Activated CD4-positive, alpha-beta T cell treated with anti-CD3 and anti-CD28 coated beads, Interleukin-2, amount 10 ng/mL, durations not matched to agents 7 days and 5 days (primary cell): ENCODE measurements at regions not wholly inside any gene's neighbourhood (a gene's known extent, or its start where the extent isn't known, plus 50 kb on each side); places are given as distances from the start of the nearest gene placed in this dataset.

Experiments used
- CTCF ChIA-PET: fragments of 350-600 bp; sonication (Branson Sonifier 250); formaldehyde crosslinking; loops from one replicate; lab custom pipeline; 2021; ENCODE audit warnings: antibody characterized with exemption; lab: Charles Lee
- POLR2A ChIA-PET: fragments of 350-600 bp; sonication (Branson Sonifier 250); formaldehyde crosslinking; loops from one replicate; lab custom pipeline; 2021; ENCODE audit warnings: antibody characterized with exemption; lab: Charles Lee
- DNase-seq: peaks from one replicate; pipeline ENCODE4 v3.0.0-alpha.2; 2020
- H3K27ac Mint-ChIP-seq: one replicate; pipeline ENCODE4 v1.8.0; 2021; ENCODE audit warnings: mild to moderate bottlenecking, moderate library complexity, mixed read lengths
- H3K27me3 Mint-ChIP-seq: one replicate; pipeline ENCODE4 v1.8.0; 2021; ENCODE audit warnings: mixed read lengths
- H3K36me3 Mint-ChIP-seq: one replicate; pipeline ENCODE4 v1.8.0; 2021; ENCODE audit warnings: low read depth, mixed read lengths
- H3K4me1 Mint-ChIP-seq: one replicate; pipeline ENCODE4 v1.8.0; 2021; ENCODE audit warnings: mixed read lengths
- H3K4me3 Mint-ChIP-seq: one replicate; pipeline ENCODE4 v1.8.0; 2021; ENCODE audit warnings: mild to moderate bottlenecking, moderate library complexity, mixed read lengths
- H3K9me3 Mint-ChIP-seq: one replicate; pipeline ENCODE4 v1.8.0; 2021; ENCODE audit warnings: mixed read lengths

DNA sequence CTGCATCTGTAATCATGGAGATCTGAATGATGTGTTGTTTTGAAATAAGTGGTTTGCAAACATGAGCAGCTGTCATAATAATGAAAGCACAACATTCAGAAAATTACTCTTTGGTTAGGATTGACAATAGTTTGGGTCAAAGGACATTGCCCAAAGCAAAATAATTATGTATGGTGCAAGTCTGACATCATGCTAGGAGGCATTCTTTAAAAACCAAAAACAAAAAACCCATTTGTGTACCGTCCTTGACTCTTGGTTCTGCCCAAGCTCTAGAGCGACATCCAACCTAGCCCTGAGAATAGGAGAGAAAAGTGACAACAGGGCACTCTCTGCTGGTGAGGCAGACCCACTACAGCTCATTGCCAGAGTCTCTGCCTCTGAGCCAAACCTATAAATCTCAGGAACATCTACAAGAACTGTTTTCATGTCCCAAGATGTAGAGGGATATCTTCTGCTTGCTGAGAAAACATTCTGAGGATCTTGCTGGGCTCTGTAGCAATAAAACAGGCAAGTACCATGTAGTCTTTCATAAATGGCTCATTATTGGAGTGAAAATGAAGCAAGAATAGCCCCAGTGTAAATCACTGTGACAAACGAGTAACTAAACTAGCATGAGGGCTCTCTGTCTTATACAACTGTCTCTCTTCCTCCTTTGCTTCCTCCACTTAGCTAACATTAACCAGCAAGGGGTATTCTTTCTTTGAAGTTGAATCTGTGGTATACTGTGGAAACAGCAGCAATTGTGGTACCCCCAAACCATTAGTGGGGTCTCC lies 266.8 kb upstream of the CXCR4 start:
- Mint-ChIP-seq H3K4me1 (peaks cover 44% of the 10 kb centered on the region), H3K27ac (peak overlapping the region; percentile 46), H3K36me3 (no peaks in the 10 kb centered on the region), H3K27me3 (no peaks in the 10 kb centered on the region), H3K4me3 (no peak overlapping the region), H3K9me3 (no peaks in the 10 kb centered on the region)
- DNase-seq = peak; percentile 64
- ChIA-PET CTCF (interaction anchor here (0.5 to 3.0 kb wide), 39 partner anchors 8 to 1438 kb away, joined by 3 to 30 read pairs (median 4); partner anchors contain the start of gene MCM6), POLR2A (interaction anchor here (0.9 to 1.1 kb wide), 2 partner anchors 508 to 509 kb away, joined by 3 read pairs; partner anchors contain the start of gene MCM6)

- peaks cover 52% of the 10 kb centered on the region for H3K4me1 Mint-ChIP-seq
- H3K9me3 Mint-ChIP-seq = no peaks in the 10 kb centered on the region
- ChIA-PET CTCF (interaction anchor here (0.6 to 3.0 kb wide), 4 partner anchors 380 to 469 kb away, joined by 5 to 30 read pairs (median 8); no protein-coding TSS in a partner anchor), POLR2A (no interaction called here)
- no peaks in the 10 kb centered on the region for H3K27me3 Mint-ChIP-seq
- no peak for DNase-seq
- no peaks in the 10 kb centered on the region for H3K36me3 Mint-ChIP-seq
- H3K27ac Mint-ChIP-seq = peak overlapping the region; percentile 93
- H3K4me3 Mint-ChIP-seq = no peak overlapping the region
Observed at GRCh38 chr2:136383167-136383566, 265.2 kb upstream of the CXCR4 start.

DNA sequence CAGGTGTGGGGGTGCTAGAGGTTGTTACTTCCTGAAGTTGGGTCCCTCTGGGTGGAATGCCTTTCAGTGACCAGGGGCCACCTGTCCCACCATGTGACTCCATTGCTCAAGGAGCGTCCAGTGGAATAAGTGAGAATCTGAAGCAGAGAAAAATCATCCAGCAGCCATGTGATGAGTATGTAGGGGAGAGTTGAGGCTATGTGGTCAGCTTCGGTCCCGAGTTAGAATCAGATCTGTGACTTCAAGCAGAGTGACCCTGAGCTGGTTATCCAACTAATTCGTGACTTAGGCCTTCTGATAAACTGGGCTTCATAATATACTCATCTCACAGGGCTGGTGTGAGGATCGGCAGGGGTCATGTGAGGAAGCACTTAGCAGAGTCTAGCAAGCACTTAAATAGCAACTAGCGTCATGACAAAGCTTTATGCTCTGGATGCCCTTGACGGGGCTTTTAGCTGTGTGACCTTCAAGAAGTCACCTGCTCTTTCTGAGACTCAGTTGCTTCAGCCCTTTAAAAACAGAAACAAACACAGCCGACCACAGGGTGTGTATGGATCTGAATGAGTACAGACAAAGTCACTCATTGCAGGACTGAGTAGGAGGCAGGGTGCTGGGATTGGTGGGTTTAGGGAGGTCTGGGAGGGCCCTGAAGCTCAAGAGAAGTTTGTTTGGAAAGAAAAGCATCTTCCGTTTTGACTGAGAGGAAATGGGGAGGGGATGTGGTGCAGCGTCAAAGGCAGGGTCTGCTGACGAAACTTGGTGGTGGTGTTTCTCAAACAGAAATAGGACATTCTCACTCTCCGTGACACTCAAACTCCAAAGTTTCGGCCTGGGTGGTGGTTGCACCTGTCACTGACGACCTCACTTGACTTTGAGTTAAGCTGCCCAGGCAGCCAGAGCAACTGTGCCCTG lies 264.0 kb upstream of the CXCR4 start:
- CTCF ChIA-PET = interaction anchor here (0.6 to 7.6 kb wide), 8 partner anchors 14 to 504 kb away, joined by 3 to 50 read pairs (median 3); no protein-coding TSS in a partner anchor
- peak overlapping the region; percentile 93 for H3K27ac Mint-ChIP-seq
- DNase-seq = peak; percentile 82
- H3K27me3 Mint-ChIP-seq = no peaks in the 10 kb centered on the region
- H3K4me3 Mint-ChIP-seq = peak overlapping the region; percentile 23
- H3K4me1 Mint-ChIP-seq = peaks cover 63% of the 10 kb centered on the region
- no peaks in the 10 kb centered on the region for H3K9me3 Mint-ChIP-seq
- POLR2A ChIA-PET = interaction anchor here (0.6 to 1.0 kb wide), 5 partner anchors 40 to 468 kb away, joined by 3 to 6 read pairs (median 3); no protein-coding TSS in a partner anchor
- no peaks in the 10 kb centered on the region for H3K36me3 Mint-ChIP-seq

GRCh38 chr2:136381245-136381644 lies 263.3 kb upstream of the CXCR4 start:
- ChIA-PET CTCF (interaction anchor here (1.0 to 7.6 kb wide), 7 partner anchors 71 to 510 kb away, joined by 3 to 50 read pairs (median 3); no protein-coding TSS in a partner anchor), POLR2A (no interaction called here)
- H3K4me1 Mint-ChIP-seq = peaks cover 70% of the 10 kb centered on the region
- H3K27ac Mint-ChIP-seq = peak overlapping the region; percentile 93
- H3K27me3 Mint-ChIP-seq = no peaks in the 10 kb centered on the region
- H3K4me3 Mint-ChIP-seq = peak overlapping the region; percentile 23
- H3K36me3 Mint-ChIP-seq = peaks cover 2% of the 10 kb centered on the region
- H3K9me3 Mint-ChIP-seq = no peaks in the 10 kb centered on the region
- DNase-seq = no peak

GRCh38 chr2:136378712-136379595 lies 261.0 kb upstream of the CXCR4 start:
- no peak overlapping the region for H3K4me3 Mint-ChIP-seq
- DNase-seq = peak; percentile 83
- peaks cover 6% of the 10 kb centered on the region for H3K36me3 Mint-ChIP-seq
- peaks cover 81% of the 10 kb centered on the region for H3K4me1 Mint-ChIP-seq
- peak overlapping the region; percentile 3 for H3K27ac Mint-ChIP-seq
- ChIA-PET CTCF (interaction anchor here (0.7 to 7.6 kb wide), 6 partner anchors 50 to 559 kb away, joined by 3 to 50 read pairs (median 4); no protein-coding TSS in a partner anchor), POLR2A (no interaction called here)
- H3K9me3 Mint-ChIP-seq = peaks cover 6% of the 10 kb centered on the region
- no peaks in the 10 kb centered on the region for H3K27me3 Mint-ChIP-seq

GRCh38 chr2:136377423-136378382 lies 259.8 kb upstream of the CXCR4 start:
- no peak for DNase-seq
- Mint-ChIP-seq H3K4me3 (no peak overlapping the region), H3K9me3 (peaks cover 6% of the 10 kb centered on the region), H3K36me3 (peaks cover 6% of the 10 kb centered on the region), H3K27me3 (no peaks in the 10 kb centered on the region), H3K27ac (peak overlapping the region; percentile 38), H3K4me1 (peaks cover 69% of the 10 kb centered on the region)
- CTCF ChIA-PET = interaction anchor here (0.9 to 7.6 kb wide), 7 partner anchors 8 to 558 kb away, joined by 3 to 50 read pairs (median 3); no protein-coding TSS in a partner anchor
- POLR2A ChIA-PET = interaction anchor here (0.7 kb wide), 1 partner anchor 200 kb away, joined by 4 read pairs; no protein-coding TSS in a partner anchor

DNA sequence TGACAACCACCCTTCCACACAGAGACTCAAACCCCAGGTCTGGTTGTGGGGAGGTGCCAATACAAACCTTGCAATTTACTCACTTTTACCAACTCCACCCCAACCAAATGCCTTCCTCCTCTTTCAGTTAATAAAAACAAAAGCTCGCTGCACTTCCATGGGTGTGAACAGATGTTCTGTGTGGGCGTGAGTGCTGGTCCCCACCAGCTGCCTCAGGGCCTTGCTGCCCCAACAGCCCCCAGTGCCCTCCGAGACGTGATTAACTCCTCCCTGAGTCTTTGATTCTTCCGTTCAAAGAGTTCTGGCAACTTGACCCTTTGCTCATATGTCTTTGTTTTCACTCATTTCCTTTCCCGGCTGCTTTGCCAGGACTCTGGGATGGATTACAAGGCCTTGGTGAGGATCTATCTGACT lies 258.9 kb upstream of the CXCR4 start:
- DNase-seq = no peak
- peak overlapping the region; percentile 4 for H3K4me3 Mint-ChIP-seq

GRCh38 chr2:136376211-136376610 lies 258.3 kb upstream of the CXCR4 start:
- no peak overlapping the region for H3K4me3 Mint-ChIP-seq
- ChIA-PET POLR2A (no interaction called here), CTCF (interaction anchor here (0.9 to 7.6 kb wide), 8 partner anchors 8 to 462 kb away, joined by 3 to 50 read pairs (median 4); no protein-coding TSS in a partner anchor)
- H3K9me3 Mint-ChIP-seq = peaks cover 6% of the 10 kb centered on the region
- peaks cover 54% of the 10 kb centered on the region for H3K4me1 Mint-ChIP-seq
- peak overlapping the region; percentile 87 for H3K27ac Mint-ChIP-seq
- H3K36me3 Mint-ChIP-seq = peaks cover 6% of the 10 kb centered on the region
- no peak for DNase-seq
- H3K27me3 Mint-ChIP-seq = no peaks in the 10 kb centered on the region

More for the DNA sequence above, 258.9 kb upstream of the CXCR4 start:
- ChIA-PET POLR2A (interaction anchor here (0.7 kb wide), 1 partner anchor 199 kb away, joined by 4 read pairs; no protein-coding TSS in a partner anchor), CTCF (interaction anchor here (0.9 to 7.6 kb wide), 8 partner anchors 8 to 463 kb away, joined by 3 to 50 read pairs (median 4); no protein-coding TSS in a partner anchor)
- Mint-ChIP-seq H3K27me3 (no peaks in the 10 kb centered on the region), H3K4me1 (peaks cover 60% of the 10 kb centered on the region), H3K27ac (peak overlapping the region; percentile 87), H3K9me3 (peaks cover 6% of the 10 kb centered on the region), H3K36me3 (peaks cover 6% of the 10 kb centered on the region)

- Mint-ChIP-seq H3K36me3 (peaks cover 6% of the 10 kb centered on the region), H3K9me3 (peaks cover 6% of the 10 kb centered on the region), H3K4me1 (peaks cover 48% of the 10 kb centered on the region), H3K4me3 (no peak overlapping the region), H3K27ac (peak overlapping the region; percentile 87), H3K27me3 (peaks cover 3% of the 10 kb centered on the region)
- CTCF ChIA-PET = interaction anchor here (1.7 to 7.6 kb wide), 5 partner anchors 9 to 461 kb away, joined by 3 to 50 read pairs (median 5); no protein-coding TSS in a partner anchor
- POLR2A ChIA-PET = interaction anchor here (0.7 kb wide), 1 partner anchor 457 kb away, joined by 3 read pairs; no protein-coding TSS in a partner anchor
- DNase-seq = peak; percentile 34
Observed at GRCh38 chr2:136375017-136375901, 257.3 kb upstream of the CXCR4 start.

DNA sequence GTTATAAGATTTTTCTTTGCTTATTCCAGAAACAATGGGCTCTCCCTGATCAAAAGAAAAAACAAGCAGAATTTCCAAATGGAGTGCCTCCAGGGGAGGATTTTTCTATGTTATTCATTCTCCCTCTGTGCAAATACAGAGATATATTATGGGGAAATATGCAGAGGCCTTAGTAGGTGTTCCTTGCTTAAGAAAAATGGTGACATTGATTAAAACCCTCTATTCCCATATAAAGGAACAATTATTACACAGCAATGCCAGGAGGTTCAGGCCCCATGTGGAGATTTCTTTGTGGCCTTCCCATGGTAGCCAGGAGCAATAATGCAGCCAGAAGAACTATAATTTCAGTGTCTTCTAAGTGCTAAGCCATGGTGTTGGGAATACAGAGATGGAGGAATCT lies 255.9 kb upstream of the CXCR4 start:
- CTCF ChIA-PET = interaction anchor here (1.4 kb wide), 1 partner anchor 11 kb away, joined by 6 read pairs; no protein-coding TSS in a partner anchor
- Mint-ChIP-seq H3K4me3 (no peak overlapping the region), H3K27me3 (peaks cover 6% of the 10 kb centered on the region), H3K27ac (no peak overlapping the region), H3K4me1 (peaks cover 48% of the 10 kb centered on the region), H3K9me3 (peaks cover 10% of the 10 kb centered on the region), H3K36me3 (peaks cover 9% of the 10 kb centered on the region)
- DNase-seq = no peak
- POLR2A ChIA-PET = no interaction called here
